DOHH2 (cell line): ENCODE measurements at regions not wholly inside any gene's neighbourhood (a gene's known extent, or its start where the extent isn't known, plus 50 kb on each side); places are given as distances from the start of the nearest gene placed in this dataset.

Experiments
- CTCF ChIP-seq: fragments of 200-600 bp; sonication (generic); IDR thresholded peaks from one replicate; pipeline ENCODE4 v1.5.1; 2014; ENCODE audit warnings: antibody characterized with exemption, mild to moderate bottlenecking, low read depth, low read length; ENCODE audit not compliant: poor library complexity, severe bottlenecking
- EZH2phosphoT487 ChIP-seq: fragments of 200-600 bp; sonication (generic); IDR thresholded peaks from 2 replicates; pipeline ENCODE4 v1.6.1; 2017; ENCODE audit warnings: borderline replicate concordance, mild to moderate bottlenecking, antibody characterized with exemption, low read length, moderate library complexity, mixed read lengths

- TF ChIP-seq CTCF (no peak), EZH2phosphoT487 (no peak)
These were observed 722.0 kb upstream of the SOX9 start for GRCh38 chr17:71398800-71399219.
